Fibroblast of lung (primary cell): ENCODE measurements at regions not wholly inside any gene's neighbourhood (a gene's known extent, or its start where the extent isn't known, plus 50 kb on each side); places are given as distances from the start of the nearest gene placed in this dataset.

Experiments
- DNase-seq, 2 donors: peaks; one replicate each; pipeline versions ENCODE4 v3.0.0 to v3.0.0-alpha.2; 2010; ENCODE audit warnings: low read depth in 2 of 2
- H2AFZ ChIP-seq: 2 replicates; pipeline ENCODE4 v1.5.1; 2012; ENCODE audit warnings: low read length, control low read depth, inconsistent platforms
- H3K27ac ChIP-seq: 2 replicates; pipeline ENCODE4 v1.5.1; 2011; ENCODE audit warnings: low read length, control low read depth; ENCODE audit not compliant: insufficient read depth
- H3K27me3 ChIP-seq: 2 replicates; pipeline ENCODE4 v1.5.1; 2011; ENCODE audit warnings: mild to moderate bottlenecking, low read length; ENCODE audit not compliant: control insufficient read depth, insufficient read depth
- H3K36me3 ChIP-seq: 2 replicates; pipeline ENCODE4 v1.5.1; 2011; ENCODE audit warnings: low read length; ENCODE audit not compliant: control insufficient read depth, insufficient read depth
- H3K4me1 ChIP-seq: 2 replicates; pipeline ENCODE4 v1.5.1; 2011; ENCODE audit warnings: low read length; ENCODE audit not compliant: control insufficient read depth, insufficient read depth; ENCODE audit errors: extremely low read depth
- H3K4me2 ChIP-seq: 2 replicates; pipeline ENCODE4 v1.5.1; 2011; ENCODE audit warnings: low read length, control low read depth; ENCODE audit not compliant: insufficient read depth; ENCODE audit errors: extremely low read depth
- H3K4me3 ChIP-seq, 4 experiments: fragments of 200-600 bp in 1 of 4; sonication (generic) in 1 of 4; replicated peaks in 1 of 4; 2 replicates each; pipeline ENCODE4 v1.5.1; 2011 to 2016; ENCODE audit warnings: low read length in 4 of 4, low read depth in 3 of 4, mild to moderate bottlenecking in 3 of 4, control low read depth in 2 of 4, inconsistent platforms in 1 of 4, mixed read lengths in 1 of 4; ENCODE audit not compliant: insufficient read depth in 1 of 4; ENCODE audit errors: control extremely low read depth in 1 of 4
- H3K79me2 ChIP-seq: 2 replicates; pipeline ENCODE4 v1.5.1; 2012; ENCODE audit warnings: mild to moderate bottlenecking, low read length, inconsistent platforms; ENCODE audit not compliant: control insufficient read depth, insufficient read depth
- H3K9ac ChIP-seq: 2 replicates; pipeline ENCODE4 v1.5.1; 2011; ENCODE audit warnings: mild to moderate bottlenecking, low read length, control low read depth; ENCODE audit not compliant: insufficient read depth
- H3K9me3 ChIP-seq: 2 replicates; pipeline ENCODE4 v1.5.1; 2012; ENCODE audit warnings: low read depth, low read length; ENCODE audit not compliant: control insufficient read depth, insufficient read depth
- H4K20me1 ChIP-seq: 2 replicates; pipeline ENCODE4 v1.5.1; 2011; ENCODE audit warnings: low read length; ENCODE audit not compliant: control insufficient read depth, insufficient read depth; ENCODE audit errors: extremely low read depth
- CTCF ChIP-seq, 2 donors: IDR thresholded peaks in 1 of 2; conservative IDR thresholded peaks in 1 of 2; 1 replicate in 1 of 2; 2 replicates in 1 of 2; pipeline ENCODE4 v1.5.1; 2011 to 2012; ENCODE audit warnings: low read length in 2 of 2, control low read depth in 1 of 2, inconsistent platforms in 1 of 2, low read depth in 1 of 2, mild to moderate bottlenecking in 1 of 2
- EZH2 ChIP-seq: IDR thresholded peaks from 2 replicates; pipeline ENCODE4 v1.5.1; 2012; ENCODE audit warnings: low read length, control low read depth, mild to moderate bottlenecking; ENCODE audit errors: missing control alignments

GRCh38 chr4:11801466-11802446 lies 373.1 kb upstream of the HS3ST1 start:
- Histone ChIP-seq H2AFZ (no peak overlapping the region), H3K27ac (no peak overlapping the region), H4K20me1 (no peaks in the 10 kb centered on the region), H3K4me2 (no peak overlapping the region), H3K4me3 (no peak overlapping the region), H3K9ac (no peak overlapping the region), H3K36me3 (no peaks in the 10 kb centered on the region), H3K4me1 (no peaks in the 10 kb centered on the region), H3K27me3 (no peaks in the 10 kb centered on the region), H3K79me2 (no peaks in the 10 kb centered on the region), H3K9me3 (no peaks in the 10 kb centered on the region)
- peak in 1 of 2 donors; percentile 1 for DNase-seq
- TF ChIP-seq EZH2 = no peak
- TF ChIP-seq CTCF (conservative IDR thresholded peaks at IDR 0.05 in 1 of 2, IDR thresholded peaks at IDR 0.05 in 1 of 2; ENCODE audit: low read depth in 1 of 2, low read length in 2 of 2) = no peak

- no peak overlapping the region for H3K4me2 ChIP-seq
- no peak overlapping the region for H3K4me3 ChIP-seq
- H2AFZ ChIP-seq = no peak overlapping the region
- H3K36me3 ChIP-seq = no peaks in the 10 kb centered on the region
- H3K27me3 ChIP-seq = no peaks in the 10 kb centered on the region
- H3K4me1 ChIP-seq = no peaks in the 10 kb centered on the region
- DNase-seq = no peak
- no peaks in the 10 kb centered on the region for H3K9me3 ChIP-seq
- TF ChIP-seq CTCF (conservative IDR thresholded peaks at IDR 0.05 in 1 of 2, IDR thresholded peaks at IDR 0.05 in 1 of 2; ENCODE audit: low read depth in 1 of 2, low read length in 2 of 2) (no peak), EZH2 (no peak)
- H3K79me2 ChIP-seq = no peaks in the 10 kb centered on the region
- no peak overlapping the region for H3K9ac ChIP-seq
- no peaks in the 10 kb centered on the region for H4K20me1 ChIP-seq
- H3K27ac ChIP-seq = no peak overlapping the region
Observed at GRCh38 chr4:11799196-11799595, 370.5 kb upstream of the HS3ST1 start.

- Histone ChIP-seq H3K9ac (no peak overlapping the region), H3K4me2 (no peak overlapping the region), H3K36me3 (no peaks in the 10 kb centered on the region), H3K4me3 (no peak overlapping the region), H3K9me3 (no peaks in the 10 kb centered on the region), H3K27me3 (no peaks in the 10 kb centered on the region), H3K79me2 (no peaks in the 10 kb centered on the region), H2AFZ (no peak overlapping the region), H3K4me1 (no peaks in the 10 kb centered on the region), H3K27ac (no peak overlapping the region), H4K20me1 (no peaks in the 10 kb centered on the region)
- no peak for DNase-seq
- TF ChIP-seq EZH2 = no peak
- no peak for TF ChIP-seq CTCF (conservative IDR thresholded peaks at IDR 0.05 in 1 of 2, IDR thresholded peaks at IDR 0.05 in 1 of 2; ENCODE audit: low read depth in 1 of 2, low read length in 2 of 2)
Observed at GRCh38 chr4:11791797-11792196, 363.1 kb upstream of the HS3ST1 start.
